ENCODE measurements at regions not wholly inside any gene's neighbourhood (a gene's known extent, or its start where the extent isn't known, plus 50 kb on each side); places are given as distances from the start of the nearest gene placed in this dataset.
A peak's percentile ranks its signal among the peaks of the same experiment; 100 is the strongest.

- TF ChIP-seq GABPA (IDR thresholded peaks at IDR 0.05; ENCODE audit: low read depth): no peak
- TF ChIP-seq POLR2AphosphoS5 (IDR thresholded peaks at IDR 0.05; ENCODE audit: low read depth): no peak
- no peak for TF ChIP-seq REST (IDR thresholded peaks at IDR 0.05; ENCODE audit: insufficient replicate concordance, low read depth)
- no peak for TF ChIP-seq SPI1 (IDR thresholded peaks at IDR 0.05; ENCODE audit: borderline replicate concordance, low read depth)
- TF ChIP-seq CTCF (IDR thresholded peaks at IDR 0.05; ENCODE audit: insufficient read depth, low read length): no peak
- H3K27me3 ChIP-seq (ENCODE audit: insufficient read depth, poor library complexity, severe bottlenecking): no peaks in the 10 kb centered on the region
- no peak overlapping the region for H3K27ac ChIP-seq (replicated peaks)
- no peak for DNase-seq (ENCODE audit: low read depth in 1 of 2, low spot score in 1 of 2)
- H3K4me3 ChIP-seq (replicated peaks; ENCODE audit: insufficient read depth, low read length): no peak overlapping the region
Measured at GRCh38 chr11:110376021-110376420, 53.7 kb upstream of the FDX1 start.

GRCh38 chr11:110376711-110377324 is 52.9 kb upstream of the FDX1 start:
- Histone ChIP-seq H3K27ac (replicated peaks) (no peak overlapping the region), H3K27me3 (ENCODE audit: insufficient read depth, poor library complexity, severe bottlenecking) (no peaks in the 10 kb centered on the region), H3K4me3 (replicated peaks; ENCODE audit: insufficient read depth, low read length) (no peak overlapping the region)
- DNase-seq (ENCODE audit: low read depth in 1 of 2, low spot score in 1 of 2): peak; percentile 44 to 50
- TF ChIP-seq POLR2AphosphoS5 (IDR thresholded peaks at IDR 0.05; ENCODE audit: low read depth): no peak
- no peak for TF ChIP-seq REST (IDR thresholded peaks at IDR 0.05; ENCODE audit: insufficient replicate concordance, low read depth)
- TF ChIP-seq SPI1 (IDR thresholded peaks at IDR 0.05; ENCODE audit: borderline replicate concordance, low read depth): no peak
- TF ChIP-seq CTCF (IDR thresholded peaks at IDR 0.05; ENCODE audit: insufficient read depth, low read length): peak; percentile 67

- Histone ChIP-seq H3K4me3 (replicated peaks; ENCODE audit: insufficient read depth, low read length) (no peak overlapping the region), H3K27ac (replicated peaks) (no peak overlapping the region), H3K27me3 (ENCODE audit: insufficient read depth, poor library complexity, severe bottlenecking) (no peaks in the 10 kb centered on the region)
- no peak for DNase-seq (ENCODE audit: low read depth in 1 of 2, low spot score in 1 of 2)
- no peak for TF ChIP-seq CTCF (IDR thresholded peaks at IDR 0.05; ENCODE audit: insufficient read depth, low read length)
- TF ChIP-seq GABPA (IDR thresholded peaks at IDR 0.05; ENCODE audit: low read depth): no peak
- no peak for TF ChIP-seq POLR2AphosphoS5 (IDR thresholded peaks at IDR 0.05; ENCODE audit: low read depth)
- no peak for TF ChIP-seq REST (IDR thresholded peaks at IDR 0.05; ENCODE audit: insufficient replicate concordance, low read depth)
- TF ChIP-seq SPI1 (IDR thresholded peaks at IDR 0.05; ENCODE audit: borderline replicate concordance, low read depth): no peak
Measured at GRCh38 chr11:110377434-110377833, 52.3 kb upstream of the FDX1 start.
